ENCODE measurements at regions not wholly inside any gene's neighbourhood (a gene's known extent, or its start where the extent isn't known, plus 50 kb on each side); places are given as distances from the start of the nearest gene placed in this dataset.

GRCh38 chr20:39756828-39757227, 794.7 kb downstream of the DHX35 start:
- TF ChIP-seq EZH2phosphoT487 (IDR thresholded peaks at IDR 0.05; ENCODE audit: insufficient read depth, low read depth) (no peak), EZH2 (IDR thresholded peaks at IDR 0.05; ENCODE audit: insufficient read depth, poor library complexity, severe bottlenecking) (no peak)
